ENCODE measurements at regions not wholly inside any gene's neighbourhood (a gene's known extent, or its start where the extent isn't known, plus 50 kb on each side); places are given as distances from the start of the nearest gene placed in this dataset.

DNA sequence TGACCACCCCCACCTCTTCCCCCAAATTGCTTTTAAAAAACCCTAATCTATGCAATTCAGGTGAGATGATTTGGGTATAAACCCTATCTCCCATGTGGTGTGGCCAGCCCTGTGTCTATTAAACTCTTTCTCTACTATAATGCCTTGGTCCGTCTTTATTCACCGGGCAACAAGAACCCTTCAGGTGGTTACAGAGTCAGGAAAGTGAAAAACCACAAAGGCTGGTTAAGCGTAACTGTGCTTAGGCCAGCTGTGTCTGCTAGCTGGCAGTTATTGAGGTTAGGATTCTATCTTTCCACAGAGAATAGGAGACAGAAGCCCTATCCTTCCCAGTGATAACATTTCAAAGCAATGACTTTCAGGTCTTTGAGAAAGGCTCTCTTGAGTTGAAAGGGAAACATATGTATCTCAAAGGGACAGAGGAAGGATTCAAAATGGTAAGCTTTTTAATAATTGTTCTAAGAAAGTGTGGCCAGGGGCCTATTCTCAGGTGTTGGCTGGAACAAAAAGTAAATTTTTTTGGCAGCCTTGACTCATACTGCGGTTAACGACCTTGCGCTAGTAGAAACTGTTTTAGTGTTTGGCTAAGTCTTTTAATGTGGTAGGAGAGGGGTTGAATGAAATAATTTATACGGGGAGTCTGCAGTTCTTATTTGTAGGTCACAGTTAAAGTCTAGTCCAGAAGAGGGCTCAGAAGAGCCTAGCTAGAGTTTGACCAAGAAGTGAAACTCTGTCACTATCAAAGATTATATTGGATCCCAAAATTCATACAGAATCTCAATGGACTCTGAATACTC lies 89.0 kb downstream of the NPAP1 start (continued):
- TF ChIP-seq FOSL1 (IDR thresholded peaks at IDR 0.05; ENCODE audit: insufficient read depth, low read depth, low read length) (no peak), POU5F1 (IDR thresholded peaks at IDR 0.05; ENCODE audit: low read depth, low read length) (no peak), CREB1 (IDR thresholded peaks at IDR 0.05) (no peak), RFX5 (IDR thresholded peaks at IDR 0.05; ENCODE audit: borderline replicate concordance, low read depth, low read length) (no peak), CTBP2 (IDR thresholded peaks at IDR 0.05; ENCODE audit: borderline replicate concordance, insufficient read depth, insufficient read length, low read length) (no peak), RAD21 (IDR thresholded peaks at IDR 0.05 in 1 of 2, conservative IDR thresholded peaks at IDR 0.05 in 1 of 2; ENCODE audit: low read depth in 2 of 2, low read length in 2 of 2) (no peak)
